IPS-18a (cell line): ENCODE measurements at regions not wholly inside any gene's neighbourhood (a gene's known extent, or its start where the extent isn't known, plus 50 kb on each side); places are given as distances from the start of the nearest gene placed in this dataset.

Experiments used
- H3K27ac ChIP-seq: one replicate; pipeline ENCODE4 v1.5.1; 2013; ENCODE audit warnings: low read length
- H3K27me3 ChIP-seq: one replicate; pipeline ENCODE4 v1.6.1; 2013; ENCODE audit warnings: mild to moderate bottlenecking, low read length; ENCODE audit not compliant: control insufficient read depth, insufficient read depth
- H3K36me3 ChIP-seq: one replicate; pipeline ENCODE4 v1.6.1; 2013; ENCODE audit warnings: low read depth, low read length; ENCODE audit not compliant: control insufficient read depth
- H3K4me1 ChIP-seq: one replicate; pipeline ENCODE4 v1.6.1; 2013; ENCODE audit warnings: low read depth, low read length; ENCODE audit not compliant: control insufficient read depth
- H3K4me3 ChIP-seq: one replicate; pipeline ENCODE4 v1.5.1; 2013; ENCODE audit warnings: low read length
- H3K9ac ChIP-seq: one replicate; pipeline ENCODE4 v1.6.1; 2013; ENCODE audit warnings: mild to moderate bottlenecking, low read length, moderate library complexity
- H3K9me3 ChIP-seq: one replicate; pipeline ENCODE4 v1.6.1; 2013; ENCODE audit warnings: low read depth, low read length; ENCODE audit not compliant: control insufficient read depth

DNA sequence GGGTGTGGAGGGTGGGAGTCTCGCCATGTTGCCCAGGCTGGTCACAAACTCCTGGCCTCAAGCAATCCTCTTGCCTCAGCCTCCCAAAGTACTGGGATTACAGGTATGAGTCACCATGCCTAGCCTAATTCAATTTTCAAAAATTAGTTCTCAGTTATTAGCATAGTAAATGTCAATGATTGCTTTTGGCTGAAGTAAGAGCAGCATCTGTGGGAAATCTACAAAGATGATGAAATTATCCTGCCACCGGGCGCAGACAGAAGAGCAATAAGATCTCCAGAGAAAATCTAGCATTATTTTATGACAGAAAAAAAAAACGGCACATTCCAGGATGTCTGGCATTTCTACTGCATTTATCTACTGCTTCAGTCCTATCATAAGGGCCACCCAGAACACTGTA, 97.9 kb upstream of the DAAM1 start:
- Histone ChIP-seq H3K4me3 (no peak overlapping the region), H3K36me3 (no peaks in the 10 kb centered on the region), H3K27me3 (no peaks in the 10 kb centered on the region), H3K9ac (no peak overlapping the region), H3K27ac (no peak overlapping the region), H3K9me3 (no peaks in the 10 kb centered on the region), H3K4me1 (no peaks in the 10 kb centered on the region)

DNA sequence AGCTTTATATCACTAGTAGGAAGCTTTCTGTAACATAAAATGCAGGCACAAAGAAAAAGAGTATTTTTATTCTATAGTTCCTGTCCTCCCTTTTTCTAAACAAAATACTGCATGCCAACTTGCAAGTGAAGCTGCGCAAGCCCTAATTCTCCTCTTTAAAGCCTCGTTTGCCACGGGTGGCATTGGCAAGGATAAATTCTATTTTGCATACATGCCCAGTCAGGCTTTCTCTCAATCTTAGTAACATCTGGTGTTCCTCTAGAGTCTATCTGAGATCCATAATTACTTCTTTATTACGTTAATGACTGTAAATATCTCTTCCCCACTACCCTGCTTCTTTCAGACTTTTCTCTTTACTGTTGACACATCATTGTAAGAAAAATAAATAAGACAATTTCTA, 97.1 kb upstream of the DAAM1 start:
- H3K36me3 ChIP-seq: no peaks in the 10 kb centered on the region
- H3K27me3 ChIP-seq: no peaks in the 10 kb centered on the region
- H3K9me3 ChIP-seq: no peaks in the 10 kb centered on the region
- no peaks in the 10 kb centered on the region for H3K4me1 ChIP-seq
- no peak overlapping the region for H3K27ac ChIP-seq
- no peak overlapping the region for H3K9ac ChIP-seq
- no peak overlapping the region for H3K4me3 ChIP-seq

DNA sequence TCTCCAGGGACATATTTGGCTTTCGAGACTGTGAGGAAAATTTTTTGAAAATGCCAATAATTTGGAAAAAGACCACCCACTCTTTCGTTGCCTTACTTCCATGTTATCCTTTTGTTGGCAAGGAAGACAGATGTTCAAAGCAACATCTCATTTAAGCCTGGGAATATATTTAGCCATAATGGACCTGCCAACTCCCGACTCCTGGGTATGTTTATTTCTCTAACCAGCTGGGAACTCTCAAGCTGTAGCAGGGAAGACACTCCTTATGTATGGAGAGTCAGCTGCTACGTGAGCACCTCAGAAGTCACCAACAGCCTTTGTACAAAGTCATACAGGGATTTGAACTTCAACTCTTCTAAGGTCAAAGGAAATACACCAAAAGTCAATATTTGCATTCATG, 96.5 kb upstream of the DAAM1 start:
- H3K27me3 ChIP-seq: no peaks in the 10 kb centered on the region
- no peaks in the 10 kb centered on the region for H3K36me3 ChIP-seq
- H3K4me3 ChIP-seq: no peak overlapping the region
- H3K27ac ChIP-seq: no peak overlapping the region
- H3K9ac ChIP-seq: no peak overlapping the region
- H3K4me1 ChIP-seq: no peaks in the 10 kb centered on the region
- H3K9me3 ChIP-seq: no peaks in the 10 kb centered on the region

DNA sequence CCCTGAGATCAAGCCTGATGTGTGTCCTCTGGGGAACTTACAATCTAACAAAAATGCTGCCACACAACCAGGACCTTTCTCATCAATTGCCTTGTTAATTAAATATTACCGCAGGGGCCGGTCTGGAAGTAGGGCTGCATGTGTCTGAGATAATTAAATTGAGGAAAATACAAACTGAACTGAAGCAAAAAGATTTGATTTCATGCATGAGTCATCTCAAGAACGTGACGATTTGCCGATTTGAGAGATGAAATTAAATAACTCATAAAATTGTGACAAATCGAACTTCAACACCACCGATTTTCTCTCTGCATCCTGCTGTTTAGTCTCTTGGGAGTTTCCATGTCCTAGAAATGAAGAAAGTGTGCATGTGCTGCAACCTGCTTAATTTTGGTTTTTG, 94.6 kb upstream of the DAAM1 start:
- H3K9me3 ChIP-seq: no peaks in the 10 kb centered on the region
- no peak overlapping the region for H3K9ac ChIP-seq
- no peaks in the 10 kb centered on the region for H3K4me1 ChIP-seq
- no peaks in the 10 kb centered on the region for H3K27me3 ChIP-seq
- no peak overlapping the region for H3K27ac ChIP-seq
- no peaks in the 10 kb centered on the region for H3K36me3 ChIP-seq
- no peak overlapping the region for H3K4me3 ChIP-seq

DNA sequence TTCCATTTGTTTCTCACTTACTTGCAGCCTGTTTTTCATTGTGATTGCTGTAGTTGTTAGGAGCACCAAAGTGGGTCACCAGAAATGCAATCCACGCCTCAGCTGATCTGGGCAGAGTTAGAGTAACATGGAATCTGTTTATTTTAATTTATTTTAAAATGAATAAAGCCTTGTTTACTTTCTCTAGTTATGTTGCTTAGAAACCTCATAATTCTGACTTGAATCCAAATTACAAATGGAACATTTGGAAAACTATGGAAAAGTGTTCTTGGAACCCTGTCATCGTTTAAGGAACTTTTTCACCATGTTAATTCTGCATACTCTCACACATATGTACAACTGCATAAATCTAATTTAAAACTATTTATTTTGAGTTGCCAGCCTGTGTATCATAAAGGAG, 92.2 kb upstream of the DAAM1 start:
- Histone ChIP-seq H3K27ac (no peak overlapping the region), H3K4me3 (no peak overlapping the region), H3K9me3 (no peaks in the 10 kb centered on the region), H3K4me1 (no peaks in the 10 kb centered on the region), H3K36me3 (no peaks in the 10 kb centered on the region), H3K27me3 (no peaks in the 10 kb centered on the region), H3K9ac (no peak overlapping the region)

DNA sequence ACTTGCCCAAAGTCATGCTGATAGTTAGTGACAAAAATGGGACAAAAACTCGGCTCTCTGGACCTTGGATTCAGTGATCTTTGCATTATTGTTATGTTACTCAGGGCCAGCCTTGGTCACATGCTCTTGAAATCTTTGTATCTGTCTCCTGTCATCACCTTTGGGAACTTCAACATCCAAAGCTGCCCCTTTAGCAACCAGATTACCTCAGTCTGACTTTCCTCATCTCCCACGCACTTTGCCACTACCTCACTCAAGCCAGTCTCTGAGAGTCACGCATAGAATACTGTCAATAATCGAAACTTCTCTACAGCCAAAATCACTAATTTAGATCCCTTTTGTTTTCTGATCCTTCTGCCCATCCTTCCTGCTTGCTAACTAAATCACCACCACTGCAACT, 90.8 kb upstream of the DAAM1 start:
- no peak overlapping the region for H3K9ac ChIP-seq
- H3K27ac ChIP-seq: no peak overlapping the region
- H3K9me3 ChIP-seq: no peaks in the 10 kb centered on the region
- no peak overlapping the region for H3K4me3 ChIP-seq
- no peaks in the 10 kb centered on the region for H3K4me1 ChIP-seq
- no peaks in the 10 kb centered on the region for H3K36me3 ChIP-seq
- H3K27me3 ChIP-seq: no peaks in the 10 kb centered on the region

DNA sequence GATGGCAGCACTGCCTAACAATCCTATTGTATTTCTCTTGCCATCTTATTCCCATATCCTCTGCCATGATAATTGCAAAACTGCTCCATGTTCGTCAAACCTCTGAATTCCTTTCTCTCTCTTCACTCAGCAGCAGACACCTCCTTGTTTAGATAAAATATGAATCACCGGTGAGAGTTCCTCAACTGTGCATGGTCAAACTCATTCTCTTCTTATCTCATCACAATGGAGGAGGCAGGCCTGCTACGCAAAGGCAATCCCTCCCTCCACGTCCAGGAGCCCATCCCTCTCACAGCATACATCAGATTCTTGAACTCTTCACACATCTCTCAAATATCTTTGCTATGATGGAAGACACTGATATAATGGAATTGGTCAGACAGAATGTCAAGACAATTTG, 90.1 kb upstream of the DAAM1 start:
- H3K4me1 ChIP-seq: no peaks in the 10 kb centered on the region
- H3K27ac ChIP-seq: no peak overlapping the region
- no peaks in the 10 kb centered on the region for H3K36me3 ChIP-seq
- no peaks in the 10 kb centered on the region for H3K9me3 ChIP-seq
- H3K4me3 ChIP-seq: no peak overlapping the region
- H3K27me3 ChIP-seq: no peaks in the 10 kb centered on the region
- no peak overlapping the region for H3K9ac ChIP-seq

DNA sequence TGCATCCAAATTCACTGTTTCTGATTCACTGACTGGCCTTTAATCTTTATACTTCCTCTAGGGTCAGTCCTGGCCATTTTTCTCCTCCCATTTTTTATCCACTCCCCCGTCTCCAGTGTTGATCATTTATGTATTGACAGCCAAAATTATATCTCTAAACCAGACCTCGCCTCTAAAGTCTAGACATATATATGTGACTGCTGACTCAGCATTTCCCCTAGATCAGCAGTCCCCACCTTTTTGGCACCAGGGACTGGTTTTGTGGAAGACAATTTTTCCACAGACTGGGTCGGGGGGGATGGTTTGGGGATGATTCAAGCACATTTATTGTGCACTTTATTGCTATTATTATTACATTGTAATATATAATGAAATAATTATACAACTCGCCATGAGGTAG, 88.3 kb upstream of the DAAM1 start:
- no peaks in the 10 kb centered on the region for H3K36me3 ChIP-seq
- H3K27me3 ChIP-seq: no peaks in the 10 kb centered on the region
- H3K9ac ChIP-seq: no peak overlapping the region
- H3K4me3 ChIP-seq: no peak overlapping the region
- H3K27ac ChIP-seq: no peak overlapping the region
- no peaks in the 10 kb centered on the region for H3K9me3 ChIP-seq
- no peaks in the 10 kb centered on the region for H3K4me1 ChIP-seq

DNA sequence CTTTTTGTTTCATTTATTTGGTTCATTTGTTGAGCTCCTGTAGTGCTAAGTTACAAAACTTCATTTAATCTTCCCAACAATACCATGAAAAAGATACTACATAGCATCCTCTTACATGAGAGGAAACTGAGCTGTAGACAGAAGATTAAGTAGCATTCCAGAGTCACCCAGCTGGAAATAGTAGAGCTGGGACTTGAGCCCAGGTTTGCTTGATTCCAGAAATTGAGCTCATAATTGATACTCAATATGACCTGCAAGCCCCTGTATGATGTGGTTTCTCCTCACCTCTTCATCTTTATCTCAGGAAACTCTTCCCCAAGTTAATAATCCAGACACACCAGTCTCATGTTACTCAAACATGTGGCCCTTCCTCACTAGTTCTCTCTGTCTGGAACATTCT, 87.0 kb upstream of the DAAM1 start:
- no peak overlapping the region for H3K4me3 ChIP-seq
- H3K9me3 ChIP-seq: no peaks in the 10 kb centered on the region
- H3K9ac ChIP-seq: no peak overlapping the region
- H3K36me3 ChIP-seq: no peaks in the 10 kb centered on the region
- no peaks in the 10 kb centered on the region for H3K27me3 ChIP-seq
- no peaks in the 10 kb centered on the region for H3K4me1 ChIP-seq
- H3K27ac ChIP-seq: no peak overlapping the region

DNA sequence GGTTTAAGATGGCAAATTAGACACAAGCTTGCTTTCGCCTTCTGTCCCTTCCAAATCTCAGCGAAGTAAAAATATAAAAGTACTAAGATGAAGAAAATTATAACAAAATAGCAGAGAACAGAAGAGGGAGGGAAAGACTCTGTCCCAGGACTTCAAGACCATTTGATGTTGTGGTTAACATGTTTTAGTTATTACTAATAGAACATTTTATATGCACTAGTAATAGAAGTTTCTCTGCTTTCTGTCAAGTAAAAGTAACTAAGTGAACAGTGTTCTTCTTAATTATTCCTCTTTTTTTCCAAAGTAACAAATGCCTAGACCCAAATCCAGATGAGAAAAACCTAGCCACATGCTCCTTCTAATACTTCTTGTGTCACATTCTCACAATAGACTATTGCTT, 85.1 kb upstream of the DAAM1 start:
- H3K36me3 ChIP-seq: no peaks in the 10 kb centered on the region
- no peaks in the 10 kb centered on the region for H3K4me1 ChIP-seq
- no peak overlapping the region for H3K9ac ChIP-seq
- no peaks in the 10 kb centered on the region for H3K27me3 ChIP-seq
- H3K4me3 ChIP-seq: no peak overlapping the region
- no peaks in the 10 kb centered on the region for H3K9me3 ChIP-seq
- H3K27ac ChIP-seq: no peak overlapping the region

DNA sequence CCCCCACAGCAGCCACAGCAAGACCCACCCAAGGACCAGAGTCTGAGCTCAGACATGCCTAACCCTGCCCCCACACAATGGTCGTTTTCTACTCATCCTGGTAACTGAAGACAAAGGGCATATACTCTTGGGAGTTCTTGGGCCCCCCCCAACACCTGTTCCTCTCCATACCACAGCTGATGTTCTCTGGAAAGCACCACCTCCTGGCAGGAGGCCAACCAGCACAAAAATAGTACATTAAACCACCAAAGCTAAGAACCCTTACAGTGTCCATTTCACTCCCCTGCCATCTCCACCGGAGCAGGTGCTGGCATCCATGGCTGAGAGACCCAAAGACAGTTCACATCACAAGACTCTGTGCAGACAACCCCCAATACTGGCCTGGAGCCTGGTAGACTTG, 80.6 kb upstream of the DAAM1 start:
- H3K4me3 ChIP-seq: no peak overlapping the region
- H3K36me3 ChIP-seq: no peaks in the 10 kb centered on the region
- no peaks in the 10 kb centered on the region for H3K27me3 ChIP-seq
- H3K9me3 ChIP-seq: no peaks in the 10 kb centered on the region
- no peak overlapping the region for H3K9ac ChIP-seq
- no peaks in the 10 kb centered on the region for H3K4me1 ChIP-seq
- H3K27ac ChIP-seq: no peak overlapping the region

DNA sequence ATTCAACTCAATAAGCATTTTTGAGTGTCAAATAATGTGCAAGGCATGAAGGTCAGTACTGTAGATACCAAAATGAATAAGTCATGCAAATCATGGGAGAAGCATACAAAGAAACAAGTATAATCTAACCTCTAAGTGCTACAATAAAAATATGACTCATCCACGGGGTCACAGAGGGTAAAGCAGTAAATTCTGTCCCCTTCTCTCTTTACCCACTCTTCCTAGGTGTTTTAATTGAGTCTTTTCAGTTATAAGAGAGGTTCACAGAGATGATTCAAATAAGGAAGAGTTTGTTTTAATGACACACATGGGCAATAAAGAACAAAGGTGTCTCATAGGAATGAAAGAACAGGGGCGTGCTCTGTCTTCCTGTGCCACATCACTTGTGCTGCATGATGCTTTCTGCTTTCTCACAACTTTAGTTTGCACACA, 71.5 kb upstream of the DAAM1 start:
- H3K9me3 ChIP-seq: no peaks in the 10 kb centered on the region
- H3K27ac ChIP-seq: no peak overlapping the region
- H3K4me3 ChIP-seq: no peak overlapping the region

More for the DNA sequence above, 71.5 kb upstream of the DAAM1 start:
- no peaks in the 10 kb centered on the region for H3K27me3 ChIP-seq
- no peaks in the 10 kb centered on the region for H3K36me3 ChIP-seq
- no peaks in the 10 kb centered on the region for H3K4me1 ChIP-seq
- H3K9ac ChIP-seq: no peak overlapping the region
